GM15510 (cell line): ENCODE measurements at regions not wholly inside any gene's neighbourhood (a gene's known extent, or its start where the extent isn't known, plus 50 kb on each side); places are given as distances from the start of the nearest gene placed in this dataset.

Source experiments
- POLR2A ChIP-seq: IDR thresholded peaks from 3 replicates; pipeline ENCODE4 v1.6.1; 2011; ENCODE audit warnings: borderline replicate concordance; ENCODE audit not compliant: insufficient read length; ENCODE audit errors: extremely low read depth

DNA sequence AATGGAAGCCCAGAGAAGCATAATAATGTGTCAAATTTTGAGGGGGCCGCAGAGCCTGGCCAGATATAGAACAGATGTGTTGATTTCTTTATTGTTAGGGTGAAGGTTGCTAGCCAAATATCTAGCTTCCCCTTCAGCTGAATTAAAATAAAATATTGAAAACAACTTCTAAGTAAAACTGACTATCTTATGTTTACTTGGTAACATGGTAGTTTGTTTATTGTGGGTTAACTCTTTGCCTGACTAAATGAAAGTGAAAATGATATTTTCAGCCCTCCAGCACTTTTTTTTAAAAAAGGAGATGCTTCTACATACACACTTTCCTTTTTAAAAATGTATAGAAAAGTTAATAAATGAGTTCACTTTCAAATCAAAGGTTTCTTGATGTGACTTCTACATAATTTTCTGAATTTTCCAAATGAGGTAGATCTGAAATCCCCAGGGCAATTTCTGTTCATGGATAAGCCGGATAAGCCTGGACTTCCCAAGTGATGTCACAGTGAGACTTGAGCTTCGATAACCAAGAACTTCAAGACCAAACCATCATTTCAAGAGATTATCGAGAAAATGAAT lies 172.1 kb upstream of the OLIG3 start:
- no peak for TF ChIP-seq POLR2A

DNA sequence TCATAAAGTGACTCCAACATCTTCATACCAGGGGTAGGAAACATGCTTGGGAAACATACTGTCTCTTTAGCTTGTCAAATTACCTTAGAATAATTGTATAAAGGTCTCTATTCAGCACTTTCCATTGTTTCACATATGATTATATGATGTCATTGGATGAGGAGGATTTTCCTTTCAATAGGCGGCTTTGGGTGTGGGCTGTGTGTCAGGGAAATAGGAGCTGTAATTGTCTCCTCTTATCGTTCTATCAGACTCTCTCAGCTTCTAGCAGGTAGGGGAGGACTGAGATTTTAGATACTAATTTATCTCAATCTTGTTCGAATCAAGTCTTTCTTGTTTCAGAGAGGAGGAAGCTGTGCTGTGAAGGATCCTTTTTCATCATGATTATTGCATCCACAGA lies 179.4 kb upstream of the OLIG3 start:
- no peak for TF ChIP-seq POLR2A

DNA sequence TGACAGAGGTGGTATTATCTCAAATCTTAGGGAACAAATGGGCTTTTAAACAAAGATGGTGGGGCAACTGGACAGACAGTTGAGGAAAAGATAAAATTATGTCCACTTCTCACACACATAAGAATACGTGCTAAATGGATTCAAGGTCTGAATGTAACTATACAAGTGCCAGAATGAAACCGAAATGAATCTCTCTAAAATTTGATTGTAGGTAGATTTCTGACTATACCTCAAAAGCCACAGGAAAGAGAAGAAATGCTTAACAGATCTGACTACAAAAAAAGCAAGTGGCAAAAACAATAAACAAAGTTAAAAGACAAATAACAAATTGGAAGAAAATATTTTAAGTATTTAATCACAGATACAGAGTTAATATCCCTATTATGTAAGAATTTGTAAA lies 182.7 kb upstream of the OLIG3 start:
- no peak for TF ChIP-seq POLR2A

DNA sequence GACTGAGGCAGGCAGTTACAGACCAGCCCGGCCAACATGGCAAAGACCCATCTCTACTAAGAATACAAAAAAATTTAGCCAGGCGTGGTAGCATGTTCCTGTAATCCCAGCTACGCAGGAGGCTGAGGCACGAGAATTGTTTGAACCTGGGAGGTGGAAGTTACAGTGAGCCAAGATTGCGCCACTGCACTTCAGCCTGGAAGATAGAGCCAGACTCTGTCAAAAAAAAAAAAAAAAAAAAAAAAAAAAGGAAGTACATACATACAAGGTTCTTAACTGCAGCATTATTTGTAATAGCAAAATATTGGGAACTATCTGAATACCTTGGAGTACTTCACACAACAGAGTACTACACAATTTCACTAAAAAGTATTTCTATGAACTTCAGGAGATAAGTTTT lies 183.5 kb upstream of the OLIG3 start:
- TF ChIP-seq POLR2A, result no peak

DNA sequence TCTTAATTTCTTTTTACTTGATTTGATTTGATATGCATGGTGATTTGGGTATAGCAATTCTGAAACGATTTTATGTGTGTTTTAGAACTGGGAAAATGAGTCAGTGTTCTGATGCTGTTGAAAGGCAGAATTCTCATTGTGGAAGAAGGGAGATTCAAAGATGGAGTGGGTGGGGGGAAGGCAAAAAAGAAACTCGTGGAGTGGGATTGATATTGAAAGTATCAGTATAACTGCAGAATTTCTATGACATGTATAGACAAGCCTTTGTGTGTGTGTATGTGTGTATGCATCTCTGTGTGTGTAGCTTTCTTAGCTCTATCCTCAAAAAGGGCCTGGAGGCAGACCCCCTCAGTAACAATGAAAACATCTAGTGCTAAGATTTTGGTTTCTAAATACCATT lies 184.3 kb upstream of the OLIG3 start:
- no peak for TF ChIP-seq POLR2A

DNA sequence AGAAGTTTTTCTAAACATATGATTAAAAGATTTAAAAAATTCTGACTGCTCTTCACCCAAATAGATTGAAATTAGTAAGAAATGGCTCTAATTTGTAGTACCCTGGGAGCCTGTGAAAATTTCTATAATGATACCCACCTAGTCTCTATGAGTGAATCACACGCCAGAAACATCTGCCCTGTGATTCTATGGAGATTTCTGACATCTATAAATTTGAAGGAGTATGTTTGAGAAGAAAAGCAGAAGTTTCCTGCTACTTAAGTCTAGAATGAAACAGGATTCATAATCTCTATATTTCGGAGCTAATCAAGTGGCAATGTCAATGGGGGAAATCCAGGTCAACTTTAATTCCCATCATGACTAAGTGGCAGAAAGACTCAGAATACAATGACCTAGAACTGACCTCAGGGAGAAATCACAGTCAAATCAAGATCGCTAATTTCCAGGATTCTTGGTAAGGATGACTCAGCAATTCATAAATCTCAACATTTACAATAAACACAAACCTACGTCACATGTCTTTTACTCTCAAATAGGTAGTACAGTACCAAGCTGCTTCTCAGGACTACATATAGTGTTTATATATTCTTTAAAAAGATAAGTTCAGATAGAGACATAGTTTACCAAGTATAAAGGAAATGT lies 186.2 kb upstream of the TNFAIP3 start:
- TF ChIP-seq POLR2A, result no peak

DNA sequence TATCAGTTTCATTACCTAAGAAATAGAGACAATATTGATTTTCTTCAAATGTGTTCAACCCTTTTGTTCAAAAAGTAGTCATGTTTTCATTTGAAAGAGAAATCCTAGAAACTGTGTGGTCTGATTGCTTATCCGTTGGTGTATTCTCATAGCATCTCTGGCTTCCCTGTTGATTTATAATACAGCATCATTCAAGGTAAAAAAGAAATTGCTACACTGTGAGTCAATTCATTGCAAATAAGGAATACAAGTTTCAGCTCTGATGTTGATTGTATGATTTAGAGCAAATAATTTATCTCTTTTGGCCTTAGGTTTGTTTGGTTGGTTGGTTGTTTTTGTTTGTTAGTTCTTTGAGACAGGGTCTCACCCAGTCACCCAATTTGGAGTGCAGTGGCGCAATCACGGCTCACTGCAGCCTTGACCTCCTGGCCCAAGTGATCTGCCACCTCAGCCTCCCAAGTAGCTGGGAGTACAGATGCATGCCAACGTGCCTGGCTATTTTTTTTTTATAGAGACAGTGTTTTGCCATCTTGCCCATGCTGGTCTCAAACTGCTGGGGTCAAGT lies 185.5 kb upstream of the TNFAIP3 start:
- TF ChIP-seq POLR2A, result no peak

DNA sequence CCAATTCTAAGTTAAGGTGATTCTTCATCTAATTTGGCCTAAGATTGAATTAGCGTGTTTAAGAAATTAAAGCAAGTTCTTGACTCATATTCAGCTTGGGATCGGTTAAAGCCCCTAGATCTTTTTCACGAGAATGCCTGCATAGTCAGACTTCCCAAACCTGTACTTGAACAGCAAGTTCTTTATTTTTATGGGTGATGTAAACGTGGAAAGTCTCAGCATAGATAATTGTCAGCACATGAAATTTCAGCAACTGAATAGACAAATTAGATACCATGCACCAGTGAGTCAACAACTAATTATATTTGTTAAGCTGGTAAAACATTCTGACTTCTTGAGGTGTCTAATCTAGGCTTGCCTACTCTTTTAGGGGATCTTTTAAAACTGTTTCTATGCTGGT lies 183.1 kb upstream of the TNFAIP3 start:
- TF ChIP-seq POLR2A, result no peak

DNA sequence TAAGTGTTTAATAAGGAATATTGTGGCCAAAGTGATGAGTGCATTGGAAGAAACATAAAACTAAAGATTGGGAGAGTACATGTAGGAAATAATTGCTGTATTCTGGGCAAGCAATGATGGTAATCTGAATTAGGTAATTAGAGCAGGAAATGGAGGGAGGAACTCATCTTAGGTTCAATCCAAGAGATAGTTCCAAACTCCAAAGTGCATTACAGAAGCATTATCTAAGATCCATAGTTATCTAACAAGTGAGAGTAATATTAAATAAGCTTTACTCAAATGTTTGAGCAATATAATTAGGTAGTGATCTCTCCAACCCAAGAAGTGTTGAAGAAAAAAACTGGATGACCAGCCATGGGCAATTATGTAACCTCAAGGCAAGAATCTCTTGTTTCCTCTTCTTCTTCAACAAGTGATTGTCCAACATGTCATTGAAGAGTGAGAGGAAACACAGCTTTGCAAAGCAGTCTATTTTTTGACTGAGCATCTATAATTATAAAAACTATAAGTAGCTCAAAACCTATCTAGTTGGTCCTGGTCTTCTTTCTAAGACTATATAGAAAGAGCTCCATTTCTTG lies 181.2 kb upstream of the TNFAIP3 start:
- TF ChIP-seq POLR2A, result no peak

DNA sequence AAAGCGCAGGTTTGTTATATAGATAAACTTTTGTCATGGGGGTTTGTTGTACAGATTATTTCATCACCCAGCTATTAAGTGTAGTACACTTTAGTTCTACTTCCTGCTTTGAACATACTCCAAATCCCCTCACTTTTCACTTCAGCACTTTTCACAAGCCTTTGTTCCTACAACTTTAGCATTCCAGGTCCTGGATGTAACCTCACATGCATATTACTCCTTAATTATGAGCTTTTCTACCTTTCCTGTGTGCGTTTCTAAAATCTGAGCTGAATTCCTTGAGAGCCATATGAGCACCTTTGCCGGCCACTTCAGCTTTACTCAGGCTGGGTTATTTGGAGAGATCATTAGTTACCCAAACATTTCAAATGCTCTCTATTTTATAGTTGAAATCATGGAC lies 179.2 kb upstream of the TNFAIP3 start:
- TF ChIP-seq POLR2A, result no peak

DNA sequence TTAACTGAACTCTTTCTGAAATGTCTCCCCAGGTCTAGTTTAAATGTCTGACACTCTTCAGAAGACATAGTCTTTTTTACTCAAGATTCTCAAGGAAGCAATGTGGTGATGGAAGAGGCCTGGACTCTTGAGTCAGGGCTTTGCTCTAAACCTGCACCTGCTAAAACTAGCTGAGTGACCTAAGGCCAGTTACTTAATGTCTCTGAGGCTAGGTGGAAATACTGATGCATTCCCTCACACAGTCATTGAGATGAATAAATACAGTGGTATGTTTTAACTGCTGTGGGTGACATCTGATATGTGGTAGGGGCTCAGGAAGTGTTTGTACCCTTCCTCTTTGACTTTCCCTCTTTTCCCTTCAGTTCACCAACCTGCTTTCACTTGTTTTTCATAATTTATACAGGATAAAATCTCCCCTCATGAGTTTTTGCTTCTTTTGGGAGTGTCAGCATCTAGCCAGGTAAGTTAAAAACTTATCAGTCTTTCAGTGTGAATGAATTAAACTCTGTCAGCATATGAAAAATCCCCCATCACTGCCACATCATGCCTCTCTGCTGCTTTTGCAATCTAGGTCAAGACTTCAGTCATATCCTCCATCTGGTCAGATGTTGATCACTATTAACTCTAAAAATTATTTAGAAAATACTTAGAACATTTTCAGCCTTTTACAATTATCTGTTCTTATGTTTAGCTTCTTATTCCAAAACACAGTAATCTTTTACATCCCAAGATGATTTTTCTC lies 178.7 kb upstream of the TNFAIP3 start:
- TF ChIP-seq POLR2A, result no peak

DNA sequence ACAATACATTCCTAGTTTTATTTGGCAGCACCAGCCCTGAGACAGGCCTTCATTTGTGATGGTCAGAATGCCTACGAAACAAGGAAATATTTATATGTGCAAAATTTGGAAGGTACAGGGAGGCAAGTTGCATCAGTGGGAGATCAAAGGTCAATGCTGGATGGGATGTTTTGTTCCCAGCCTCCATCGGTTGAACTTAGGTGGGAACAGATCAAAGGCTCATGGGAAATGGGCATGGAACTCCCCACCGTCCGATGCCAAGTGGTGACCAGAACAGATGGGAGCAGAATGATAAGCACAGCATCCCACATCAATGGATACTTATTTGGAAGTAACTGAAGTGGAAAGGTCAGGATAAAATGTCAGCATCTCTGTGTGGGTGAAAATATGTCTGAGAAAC lies 177.7 kb upstream of the TNFAIP3 start:
- TF ChIP-seq POLR2A, result no peak

DNA sequence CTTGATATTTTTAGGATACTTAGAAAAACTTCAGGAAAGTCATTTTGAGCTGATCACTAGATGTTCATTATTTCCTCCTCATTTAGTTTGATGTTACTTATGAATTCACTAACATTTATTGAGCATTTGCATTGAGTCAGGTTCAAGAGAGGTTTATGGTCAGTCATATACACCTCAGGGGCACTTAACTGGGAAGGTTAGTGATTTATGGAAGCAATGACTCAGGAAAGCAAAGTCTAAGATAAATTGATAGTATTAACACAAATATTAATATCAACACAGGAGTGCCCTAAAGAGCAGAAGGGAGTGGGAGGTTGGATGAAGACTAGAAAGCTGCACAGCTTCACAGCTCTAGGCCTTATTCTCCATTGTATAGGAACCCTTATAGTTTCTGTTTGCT lies 177.0 kb upstream of the TNFAIP3 start:
- no peak for TF ChIP-seq POLR2A

DNA sequence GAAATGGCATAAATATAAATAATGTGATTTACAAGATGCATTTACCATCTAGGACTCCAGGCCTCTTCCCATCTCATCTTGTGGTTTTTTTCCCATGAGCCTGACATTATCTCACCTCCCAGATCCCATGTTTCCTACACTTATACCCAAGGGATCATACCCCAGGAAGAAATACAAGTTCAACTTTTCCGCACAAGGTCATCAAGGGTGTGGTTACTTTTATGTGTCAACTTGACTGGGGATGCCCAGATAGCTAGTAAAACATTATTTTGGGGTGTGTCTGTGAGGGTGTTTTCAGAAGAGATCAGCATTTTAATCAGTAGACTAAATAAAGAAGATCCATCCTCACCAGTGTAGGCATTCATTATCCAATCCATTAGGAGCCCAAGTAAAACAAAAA lies 176.3 kb upstream of the TNFAIP3 start:
- no peak for TF ChIP-seq POLR2A

DNA sequence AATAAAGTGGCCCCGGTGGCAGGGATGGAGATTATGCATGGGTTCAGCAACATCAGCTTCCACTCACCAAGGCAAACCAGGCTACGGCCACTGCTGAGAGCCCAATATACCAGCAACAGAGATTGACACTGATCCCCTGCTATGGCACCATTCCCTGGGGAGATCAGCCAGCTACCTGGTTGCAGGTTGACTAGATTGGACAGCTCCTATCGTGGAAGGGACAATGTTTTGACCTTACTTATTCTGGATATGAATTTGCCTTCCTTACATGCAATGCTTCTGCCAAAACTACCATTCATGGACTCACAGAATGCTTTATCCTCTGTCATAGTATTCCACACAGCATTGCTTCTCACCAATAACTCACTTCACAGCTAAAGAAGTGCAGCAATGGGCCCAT lies 174.8 kb upstream of the TNFAIP3 start:
- TF ChIP-seq POLR2A, result no peak

DNA sequence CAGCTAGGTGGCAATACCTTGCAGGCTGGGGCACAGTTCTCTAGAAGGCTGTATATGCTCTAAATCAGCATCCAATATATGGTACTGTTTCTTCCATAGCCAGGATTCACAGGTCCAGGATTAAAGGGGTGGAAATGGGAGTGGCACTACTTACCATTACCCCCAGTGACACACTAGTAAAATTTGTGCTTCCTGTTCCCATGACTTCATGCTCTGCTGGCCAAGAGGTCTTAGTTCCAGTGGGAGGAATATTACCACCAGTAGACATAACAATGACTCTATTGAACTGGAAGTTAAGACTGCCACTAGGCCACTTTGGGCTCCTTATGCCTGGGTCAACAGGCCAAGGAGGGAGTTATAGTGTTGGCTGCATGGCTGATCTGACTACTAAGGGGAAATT lies 174.3 kb upstream of the TNFAIP3 start:
- TF ChIP-seq POLR2A, result no peak

DNA sequence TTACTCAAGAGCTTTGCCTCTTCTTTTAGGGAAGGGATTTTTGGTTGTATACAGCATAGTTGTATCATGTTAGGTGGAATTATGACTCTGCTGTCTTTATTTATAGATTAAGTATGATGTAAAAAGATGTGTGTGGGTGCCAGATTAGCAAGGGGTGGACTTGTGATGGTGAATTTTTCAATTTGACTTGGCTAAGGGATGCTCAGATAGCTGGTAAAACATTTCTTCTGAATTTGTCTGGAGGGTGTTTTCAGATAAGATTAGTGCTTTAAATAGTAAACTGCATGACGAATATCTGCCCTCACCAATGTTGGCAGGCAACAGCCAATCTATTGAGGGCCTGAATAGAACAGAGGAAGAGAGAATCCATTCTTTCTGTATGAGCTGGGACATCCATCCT lies 173.3 kb upstream of the TNFAIP3 start:
- TF ChIP-seq POLR2A, result no peak

DNA sequence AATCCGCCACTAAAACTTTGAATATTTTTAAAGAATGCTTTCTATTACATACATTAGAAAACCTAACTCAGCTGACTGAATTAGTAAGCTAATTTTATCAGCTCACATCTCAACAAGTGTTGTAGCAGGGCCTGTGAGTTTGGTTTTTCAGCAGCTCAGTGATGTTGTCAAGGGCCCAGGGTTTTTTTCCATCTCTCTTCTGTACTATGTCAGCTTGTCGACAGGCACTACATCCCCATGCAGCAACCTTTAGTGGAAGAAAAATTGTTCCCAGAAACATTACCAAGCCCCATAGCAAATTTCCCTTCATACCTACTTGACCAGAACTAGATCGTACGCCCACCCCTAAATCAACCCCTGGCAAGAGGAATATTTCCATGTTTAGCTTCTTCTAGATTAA lies 170.3 kb upstream of the TNFAIP3 start:
- no peak for TF ChIP-seq POLR2A
